Parathyroid adenoma (tissue), 2 donors: ENCODE measurements at regions not wholly inside any gene's neighbourhood (a gene's known extent, or its start where the extent isn't known, plus 50 kb on each side); places are given as distances from the start of the nearest gene placed in this dataset.

Source experiments
- H2AFZ ChIP-seq: fragments of 300-600 bp; sonication (generic); one replicate; pipeline ENCODE4 v1.7.0; 2017; ENCODE audit warnings: antibody characterized with exemption, mild to moderate bottlenecking
- H3K27ac ChIP-seq: fragments of 300-600 bp; sonication (generic); one replicate; pipeline ENCODE4 v1.7.0; 2017
- H3K27me3 ChIP-seq: fragments of 300-600 bp; sonication (generic); one replicate; pipeline ENCODE4 v1.7.0; 2017; ENCODE audit warnings: low read length; ENCODE audit not compliant: control insufficient read depth, insufficient read depth
- H3K36me3 ChIP-seq: fragments of 300-600 bp; sonication (generic); one replicate; pipeline ENCODE4 v1.7.0; 2017; ENCODE audit warnings: low read length; ENCODE audit not compliant: control insufficient read depth, insufficient read depth
- H3K4me1 ChIP-seq: fragments of 300-600 bp; sonication (generic); one replicate; pipeline ENCODE4 v1.7.0; 2017; ENCODE audit warnings: control low read depth
- H3K4me2 ChIP-seq: fragments of 300-600 bp; sonication (generic); one replicate; pipeline ENCODE4 v1.7.0; 2017; ENCODE audit warnings: low read length
- H3K4me3 ChIP-seq: fragments of 300-600 bp; sonication (generic); one replicate; pipeline ENCODE4 v1.7.0; 2017; ENCODE audit warnings: low read depth, low read length
- H3K79me2 ChIP-seq: fragments of 300-600 bp; sonication (generic); one replicate; pipeline ENCODE4 v1.7.0; 2017; ENCODE audit warnings: control low read depth
- H3K9ac ChIP-seq: fragments of 300-600 bp; sonication (generic); one replicate; pipeline ENCODE4 v1.7.0; 2017; ENCODE audit warnings: mild to moderate bottlenecking
- H3K9me3 ChIP-seq: fragments of 300-600 bp; sonication (generic); one replicate; pipeline ENCODE4 v1.7.0; 2017; ENCODE audit warnings: low read length; ENCODE audit not compliant: control insufficient read depth
- TF ChIP-seq, protein P1 (sequence below): fragments of 300-600 bp; sonication (generic); IDR thresholded peaks from one replicate; pipeline ENCODE4 v1.7.0; 2017; ENCODE audit warnings: antibody characterized with exemption, mild to moderate bottlenecking
- donor health status: primary hyperparathyroidism.

DNA sequence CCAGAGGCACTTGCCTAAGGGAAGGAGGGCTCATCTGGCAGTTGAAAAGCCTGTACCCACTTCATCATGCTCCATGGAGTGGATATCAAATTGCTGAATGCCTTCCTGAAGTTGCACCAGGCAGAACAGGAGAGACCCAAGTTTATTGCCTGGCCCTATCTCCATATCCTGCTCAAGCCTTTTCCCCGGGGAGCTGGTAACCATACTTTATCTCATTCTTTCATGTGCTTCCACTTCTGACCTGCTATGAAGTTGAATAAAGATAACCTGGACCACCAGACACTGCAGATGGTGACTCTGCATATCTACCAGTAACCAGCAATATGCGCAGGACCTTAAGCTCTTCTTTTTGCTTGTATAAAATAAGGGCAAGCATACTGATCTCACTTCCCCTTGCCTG, 1397.5 kb upstream of the CDH6 start:
- Histone ChIP-seq H3K36me3 (no peaks in the 10 kb centered on the region), H3K4me1 (no peaks in the 10 kb centered on the region), H3K9me3 (no peaks in the 10 kb centered on the region), H3K27me3 (no peaks in the 10 kb centered on the region), H3K4me2 (no peak overlapping the region), H2AFZ (no peak overlapping the region), H3K27ac (no peak overlapping the region), H3K4me3 (no peak overlapping the region), H3K9ac (no peak overlapping the region), H3K79me2 (no peaks in the 10 kb centered on the region)
- TF ChIP-seq, protein P1, sequence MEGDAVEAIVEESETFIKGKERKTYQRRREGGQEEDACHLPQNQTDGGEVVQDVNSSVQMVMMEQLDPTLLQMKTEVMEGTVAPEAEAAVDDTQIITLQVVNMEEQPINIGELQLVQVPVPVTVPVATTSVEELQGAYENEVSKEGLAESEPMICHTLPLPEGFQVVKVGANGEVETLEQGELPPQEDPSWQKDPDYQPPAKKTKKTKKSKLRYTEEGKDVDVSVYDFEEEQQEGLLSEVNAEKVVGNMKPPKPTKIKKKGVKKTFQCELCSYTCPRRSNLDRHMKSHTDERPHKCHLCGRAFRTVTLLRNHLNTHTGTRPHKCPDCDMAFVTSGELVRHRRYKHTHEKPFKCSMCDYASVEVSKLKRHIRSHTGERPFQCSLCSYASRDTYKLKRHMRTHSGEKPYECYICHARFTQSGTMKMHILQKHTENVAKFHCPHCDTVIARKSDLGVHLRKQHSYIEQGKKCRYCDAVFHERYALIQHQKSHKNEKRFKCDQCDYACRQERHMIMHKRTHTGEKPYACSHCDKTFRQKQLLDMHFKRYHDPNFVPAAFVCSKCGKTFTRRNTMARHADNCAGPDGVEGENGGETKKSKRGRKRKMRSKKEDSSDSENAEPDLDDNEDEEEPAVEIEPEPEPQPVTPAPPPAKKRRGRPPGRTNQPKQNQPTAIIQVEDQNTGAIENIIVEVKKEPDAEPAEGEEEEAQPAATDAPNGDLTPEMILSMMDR, result no peak

GRCh38 chr5:29795096-29795652, 1398.3 kb upstream of the CDH6 start:
- H2AFZ ChIP-seq, result no peak overlapping the region
- H3K9ac ChIP-seq, result no peak overlapping the region
- H3K4me3 ChIP-seq, result no peak overlapping the region
- H3K4me1 ChIP-seq, result no peaks in the 10 kb centered on the region
- H3K27ac ChIP-seq, result no peak overlapping the region
- no peaks in the 10 kb centered on the region for H3K79me2 ChIP-seq
- H3K4me2 ChIP-seq, result no peak overlapping the region
- no peaks in the 10 kb centered on the region for H3K36me3 ChIP-seq
- H3K9me3 ChIP-seq, result no peaks in the 10 kb centered on the region
- TF ChIP-seq, protein P1, result no peak
- no peaks in the 10 kb centered on the region for H3K27me3 ChIP-seq

GRCh38 chr5:29794141-29794787, 1399.2 kb upstream of the CDH6 start:
- Histone ChIP-seq H3K27ac (no peak overlapping the region), H3K4me1 (no peaks in the 10 kb centered on the region), H3K9ac (no peak overlapping the region), H3K9me3 (no peaks in the 10 kb centered on the region), H3K27me3 (no peaks in the 10 kb centered on the region), H3K79me2 (no peaks in the 10 kb centered on the region), H3K4me3 (no peak overlapping the region), H2AFZ (no peak overlapping the region), H3K4me2 (no peak overlapping the region), H3K36me3 (no peaks in the 10 kb centered on the region)
- TF ChIP-seq, protein P1, result no peak

- TF ChIP-seq, protein P1, result no peak
- no peaks in the 10 kb centered on the region for H3K27me3 ChIP-seq
- no peaks in the 10 kb centered on the region for H3K4me1 ChIP-seq
- no peak overlapping the region for H2AFZ ChIP-seq
- no peaks in the 10 kb centered on the region for H3K9me3 ChIP-seq
- no peak overlapping the region for H3K27ac ChIP-seq
- no peak overlapping the region for H3K4me2 ChIP-seq
- no peaks in the 10 kb centered on the region for H3K79me2 ChIP-seq
- H3K4me3 ChIP-seq, result no peak overlapping the region
- H3K36me3 ChIP-seq, result no peaks in the 10 kb centered on the region
- H3K9ac ChIP-seq, result no peak overlapping the region
Observed at GRCh38 chr5:29790281-29790680, 1403.2 kb upstream of the CDH6 start.

DNA sequence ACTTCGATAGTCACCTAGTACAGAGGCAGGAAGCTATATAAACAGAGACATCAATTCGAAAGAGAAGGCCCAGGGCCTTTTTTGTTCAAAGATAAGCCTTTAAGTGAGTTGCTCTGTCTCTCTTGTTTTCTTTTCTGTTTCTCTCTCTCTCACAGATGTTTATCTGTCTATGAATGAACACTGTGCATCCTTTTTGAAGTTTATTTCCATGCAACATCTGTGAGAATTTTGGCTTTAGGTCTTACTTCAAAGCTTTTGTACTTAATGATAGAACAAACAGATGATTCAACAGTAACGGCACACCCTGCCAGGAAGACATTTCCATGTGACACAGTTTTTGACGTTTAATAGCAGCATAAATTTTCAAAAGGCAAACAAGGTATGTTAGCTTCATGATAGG, 1413.1 kb upstream of the CDH6 start:
- Histone ChIP-seq H3K27ac (no peak overlapping the region), H3K36me3 (no peaks in the 10 kb centered on the region), H3K9ac (no peak overlapping the region), H2AFZ (no peak overlapping the region), H3K4me1 (no peaks in the 10 kb centered on the region), H3K4me3 (no peak overlapping the region), H3K4me2 (no peak overlapping the region), H3K9me3 (no peaks in the 10 kb centered on the region), H3K79me2 (no peaks in the 10 kb centered on the region), H3K27me3 (no peaks in the 10 kb centered on the region)
- TF ChIP-seq, protein P1, result no peak
